Ovary (tissue), 7 donors: ENCODE measurements at regions not wholly inside any gene's neighbourhood (a gene's known extent, or its start where the extent isn't known, plus 50 kb on each side); places are given as distances from the start of the nearest gene placed in this dataset.
"Not testable (repeated sequence)": the region's sequence is repeated elsewhere in the genome, so short reads cannot be mapped to it uniquely, and the experiment has no call there.

Experiments
- DNase-seq, 5 donors: peaks; one replicate each; pipeline ENCODE4 v3.0.0-alpha.2; 2019 to 2020
- H3K27ac ChIP-seq, 2 donors: fragments of 200-600 bp; one replicate each; pipeline versions ENCODE4 v1.5.1 to v1.8.0; 2019 to 2022
- H3K27me3 ChIP-seq: fragments of 200-600 bp; one replicate; pipeline ENCODE4 v1.8.0; 2022
- H3K36me3 ChIP-seq: fragments of 200-600 bp; sonication (generic); one replicate; pipeline ENCODE4 v1.5.1; 2019
- H3K4me1 ChIP-seq: one replicate; pipeline ENCODE4 v1.8.1; 2013; ENCODE audit warnings: mild to moderate bottlenecking, moderate library complexity; ENCODE audit not compliant: insufficient read depth
- H3K4me3 ChIP-seq: fragments of 200-600 bp; sonication (generic); one replicate; pipeline ENCODE4 v1.5.1; 2017
- H3K9me3 ChIP-seq, 2 donors: fragments of 200-600 bp in 1 of 2; sonication (generic) in 1 of 2; one replicate each; pipeline versions ENCODE4 v1.5.1 to v1.8.1; 2013 to 2019; ENCODE audit warnings: mild to moderate bottlenecking in 1 of 2, moderate library complexity in 1 of 2
- CTCF ChIP-seq, 3 donors: fragments of 450-650 bp in 2 of 3; fragments of 200-600 bp in 1 of 3; IDR thresholded peaks; one replicate each; pipeline versions ENCODE4 v1.5.1 to v1.8.0; 2016 to 2022; ENCODE audit warnings: antibody characterized with exemption in 3 of 3, mild to moderate bottlenecking in 1 of 3
- EP300 ChIP-seq: sonication (generic); formaldehyde crosslinking; IDR thresholded peaks from one replicate; pipeline ENCODE4 v1.6.1; 2017; ENCODE audit warnings: antibody characterized with exemption
- POLR2A ChIP-seq: fragments of 450-650 bp; IDR thresholded peaks from one replicate; pipeline ENCODE4 v1.6.1; 2017; ENCODE audit warnings: antibody characterized with exemption, mild to moderate bottlenecking, moderate library complexity
- WGBS, 3 donors: extraction: QIAGEN DNeasy Blood & Tissue Kit in 1 of 3; methylation state at CpG; one replicate each; pipeline versions ENCODE4 v1.1.5 to v1.1.7; 2013 to 2017; 5-methylcytosine and 5-hydroxymethylcytosine counted together
- intact Hi-C, 4 donors: fragments of 100-400 bp; cut with DNase I; formaldehyde crosslinking; loops; one replicate each; pipeline versions ENCODE4 v1.11.0 to v1.15.1; 2022 to 2023
- donor health status: DM: no; HTN: no; CAD: no; lungs with moderate emphysema.
- donor health status: DM: no; HTN: no; CAD: no.
- donor health status: Bipolar disorder and iron deficiency.
- donor health status: DM: no; HTN: no; CAD: no.
- donor health status: DM: yes; HTN: yes; CAD: no.

GRCh38 chr11:50174975-50175374 lies 142.3 kb downstream of the OR4C45 start:
- Histone ChIP-seq H3K27ac (no peak overlapping the region), H3K27me3 (no peaks in the 10 kb centered on the region), H3K9me3 (no peaks in the 10 kb centered on the region), H3K4me1 (no peaks in the 10 kb centered on the region), H3K4me3 (no peak overlapping the region), H3K36me3 (no peaks in the 10 kb centered on the region)
- 71 to 81% (median 78%) methylated on average over 1 of the region's 1 CpG for WGBS, 3 donors
- TF ChIP-seq EP300 = no peak
- TF ChIP-seq POLR2A = no peak
- no peak for TF ChIP-seq CTCF (IDR thresholded peaks at IDR 0.05)
- no peak for DNase-seq
- intact Hi-C loops = no loop called here

GRCh38 chr11:50178737-50179136 lies 146.1 kb downstream of the OR4C45 start:
- Histone ChIP-seq H3K27ac (no peak overlapping the region), H3K27me3 (no peaks in the 10 kb centered on the region), H3K36me3 (no peaks in the 10 kb centered on the region), H3K4me1 (no peaks in the 10 kb centered on the region), H3K9me3 (no peaks in the 10 kb centered on the region), H3K4me3 (no peak overlapping the region)
- intact Hi-C loops = no loop called here
- no peak for DNase-seq
- no peak for TF ChIP-seq POLR2A
- TF ChIP-seq CTCF (IDR thresholded peaks at IDR 0.05) = no peak
- TF ChIP-seq EP300 = no peak

GRCh38 chr11:50181334-50181733 lies 148.7 kb downstream of the OR4C45 start:
- Histone ChIP-seq H3K27me3 (no peaks in the 10 kb centered on the region), H3K4me3 (no peak overlapping the region), H3K27ac (no peak overlapping the region), H3K9me3 (no peaks in the 10 kb centered on the region), H3K36me3 (no peaks in the 10 kb centered on the region), H3K4me1 (no peaks in the 10 kb centered on the region)
- intact Hi-C loops = no loop called here
- DNase-seq = no peak
- 64 to 74% (median 71%) methylated on average over 2 of the region's 2 CpGs for WGBS, 3 donors
- no peak for TF ChIP-seq EP300
- TF ChIP-seq POLR2A = no peak
- no peak for TF ChIP-seq CTCF (IDR thresholded peaks at IDR 0.05)

- Histone ChIP-seq H3K27ac (no peak overlapping the region), H3K9me3 (no peaks in the 10 kb centered on the region), H3K4me3 (no peak overlapping the region), H3K36me3 (no peaks in the 10 kb centered on the region), H3K27me3 (no peaks in the 10 kb centered on the region), H3K4me1 (no peaks in the 10 kb centered on the region)
- TF ChIP-seq EP300 (no peak), POLR2A (no peak), CTCF (IDR thresholded peaks at IDR 0.05) (no peak)
- WGBS, 3 donors = 86 to 96% (median 89%) methylated on average over 2 of the region's 2 CpGs
- intact Hi-C loops = no loop called here
- DNase-seq = no peak
Measured at GRCh38 chr11:50182486-50182885, 149.8 kb downstream of the OR4C45 start.

- H3K27ac ChIP-seq, H3K4me1 ChIP-seq, H3K36me3 ChIP-seq, H3K27me3 ChIP-seq, H3K4me3 ChIP-seq, H3K9me3 ChIP-seq, intact Hi-C loops, DNase-seq: not testable (repeated sequence)
- 88 to 89% (median 88%) methylated on average over 5 to 19 of the region's 19 CpGs for WGBS, 3 donors
Measured at GRCh38 chr11:50183170-50183569, 150.5 kb downstream of the OR4C45 start.
